Loucy (cell line): ENCODE measurements at regions not wholly inside any gene's neighbourhood (a gene's known extent, or its start where the extent isn't known, plus 50 kb on each side); places are given as distances from the start of the nearest gene placed in this dataset.

Source experiments
- EZH2phosphoT487 ChIP-seq: fragments of 200-600 bp; IDR thresholded peaks from 2 replicates; pipeline ENCODE4 v1.6.1; 2018; ENCODE audit warnings: antibody characterized with exemption, mild to moderate bottlenecking, moderate library complexity, borderline replicate concordance
- TF ChIP-seq, protein P1 (sequence below): fragments of 200-600 bp; sonication (generic); conservative IDR thresholded peaks from 2 replicates; pipeline ENCODE4 v1.5.1; 2014; ENCODE audit warnings: mild to moderate bottlenecking, antibody characterized with exemption, low read length

DNA sequence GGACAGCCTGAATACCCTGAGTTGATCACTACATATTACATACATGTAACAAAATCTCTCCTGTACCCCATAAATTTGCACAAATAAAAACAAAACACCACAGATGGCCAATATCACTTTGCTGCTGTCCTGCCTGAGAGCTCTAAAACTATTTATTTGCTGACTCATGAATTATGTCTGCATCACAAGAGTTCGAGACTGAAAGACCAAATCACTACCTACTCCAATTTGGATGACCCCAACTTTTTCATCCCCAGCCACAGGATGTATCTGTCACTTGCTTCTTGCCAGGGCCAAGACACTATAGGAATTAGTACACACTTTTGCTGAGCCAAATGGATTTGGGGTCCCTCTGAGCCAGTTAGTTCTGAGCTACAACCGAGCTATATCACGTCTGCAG lies 409.7 kb upstream of the NFE2L3 start:
- TF ChIP-seq, protein P1, sequence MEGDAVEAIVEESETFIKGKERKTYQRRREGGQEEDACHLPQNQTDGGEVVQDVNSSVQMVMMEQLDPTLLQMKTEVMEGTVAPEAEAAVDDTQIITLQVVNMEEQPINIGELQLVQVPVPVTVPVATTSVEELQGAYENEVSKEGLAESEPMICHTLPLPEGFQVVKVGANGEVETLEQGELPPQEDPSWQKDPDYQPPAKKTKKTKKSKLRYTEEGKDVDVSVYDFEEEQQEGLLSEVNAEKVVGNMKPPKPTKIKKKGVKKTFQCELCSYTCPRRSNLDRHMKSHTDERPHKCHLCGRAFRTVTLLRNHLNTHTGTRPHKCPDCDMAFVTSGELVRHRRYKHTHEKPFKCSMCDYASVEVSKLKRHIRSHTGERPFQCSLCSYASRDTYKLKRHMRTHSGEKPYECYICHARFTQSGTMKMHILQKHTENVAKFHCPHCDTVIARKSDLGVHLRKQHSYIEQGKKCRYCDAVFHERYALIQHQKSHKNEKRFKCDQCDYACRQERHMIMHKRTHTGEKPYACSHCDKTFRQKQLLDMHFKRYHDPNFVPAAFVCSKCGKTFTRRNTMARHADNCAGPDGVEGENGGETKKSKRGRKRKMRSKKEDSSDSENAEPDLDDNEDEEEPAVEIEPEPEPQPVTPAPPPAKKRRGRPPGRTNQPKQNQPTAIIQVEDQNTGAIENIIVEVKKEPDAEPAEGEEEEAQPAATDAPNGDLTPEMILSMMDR, result no peak
- no peak for TF ChIP-seq EZH2phosphoT487
